ENCODE measurements at regions not wholly inside any gene's neighbourhood (a gene's known extent, or its start where the extent isn't known, plus 50 kb on each side); places are given as distances from the start of the nearest gene placed in this dataset.

DNA sequence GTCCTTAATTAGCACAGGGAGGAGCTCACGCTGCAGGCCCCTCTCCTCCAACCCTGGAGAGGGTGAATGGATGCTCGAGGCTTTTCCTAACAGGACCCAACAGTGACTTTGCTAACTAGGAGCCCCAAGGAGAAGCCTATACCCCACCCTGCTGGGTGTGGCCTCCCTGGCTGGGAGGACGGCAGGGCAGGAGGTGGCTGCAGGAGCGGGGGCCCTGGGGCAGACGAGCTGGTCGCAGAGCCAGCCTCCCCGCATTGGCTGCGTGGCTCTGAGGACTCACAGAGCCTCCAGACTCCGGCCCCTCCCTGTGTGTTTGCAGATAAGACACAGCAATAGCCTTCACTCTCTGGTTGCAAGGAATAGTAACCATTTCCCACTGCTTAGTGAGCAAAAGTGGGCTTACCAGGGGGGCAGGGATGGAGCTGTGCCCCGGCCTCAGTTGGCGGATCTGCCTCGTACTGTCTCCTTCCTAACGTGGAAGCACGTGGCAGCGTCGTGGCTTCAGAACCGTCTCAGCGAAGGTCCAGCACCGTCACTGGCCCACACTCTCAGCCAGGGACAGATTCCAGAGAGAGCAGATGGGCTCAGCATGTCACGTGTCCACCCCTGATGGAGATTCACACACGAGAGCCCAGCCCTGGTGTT, 1087.5 kb downstream of the BRD1 start:
- Histone ChIP-seq H3K27me3 (ENCODE audit: control insufficient read depth in 5 of 5, insufficient read depth in 4 of 5, low read length in 5 of 5) (peaks cover 0 to 13% (median 0%) of the 10 kb centered on the region in 5 donors), H3K36me3 (ENCODE audit: control insufficient read depth in 5 of 5, insufficient read depth in 5 of 5, low read length in 5 of 5) (no peaks in the 10 kb centered on the region)

DNA sequence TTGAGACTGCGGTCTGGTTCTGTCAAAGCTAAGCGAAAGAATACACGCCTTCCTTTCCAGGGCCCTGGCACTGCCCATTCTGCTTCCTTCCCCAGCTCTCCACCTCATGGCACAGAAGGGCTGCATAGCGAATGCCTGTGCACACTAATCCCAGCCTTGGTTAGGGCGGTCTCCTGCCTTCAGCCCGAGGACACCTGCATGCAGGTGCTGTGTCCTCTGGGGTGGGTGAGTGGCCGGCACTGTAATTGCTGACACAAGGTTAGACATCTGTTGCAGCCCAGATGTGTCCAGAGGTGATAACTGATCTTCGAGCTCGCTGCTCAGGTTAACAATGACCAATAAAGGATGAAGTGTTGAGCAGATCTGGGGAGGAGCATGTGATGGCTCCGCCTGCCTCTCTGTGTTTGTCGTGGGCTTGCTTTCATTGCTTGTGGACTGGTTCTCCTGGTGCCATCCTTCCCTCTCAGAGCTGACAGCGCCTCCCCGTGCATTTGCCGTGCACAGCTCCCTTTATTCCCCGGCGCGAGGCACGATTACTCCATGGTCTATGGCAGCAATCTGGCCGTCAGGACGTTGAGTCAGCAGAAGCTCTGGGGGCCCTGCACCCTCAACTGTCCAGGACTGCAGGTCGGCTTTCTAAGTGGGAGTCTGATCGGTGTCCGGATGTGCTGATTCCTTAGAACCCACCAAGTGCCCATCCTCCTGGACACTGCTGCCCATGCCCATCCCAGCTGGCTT, 1088.2 kb downstream of the BRD1 start:
- peaks cover 0 to 11% (median 0%) of the 10 kb centered on the region in 5 donors for H3K27me3 ChIP-seq (ENCODE audit: control insufficient read depth in 5 of 5, insufficient read depth in 4 of 5, low read length in 5 of 5)
- no peaks in the 10 kb centered on the region for H3K4me1 ChIP-seq (ENCODE audit: control insufficient read depth in 5 of 5, insufficient read depth in 5 of 5, low read length in 5 of 5)

More for the DNA sequence above, 1087.5 kb downstream of the BRD1 start:
- H3K9me3 ChIP-seq (ENCODE audit: control insufficient read depth in 5 of 5, low read length in 5 of 5), result peaks cover 0 to 4% (median 0%) of the 10 kb centered on the region in 5 donors
- H3K9ac ChIP-seq (ENCODE audit: low read length in 5 of 5), result no peak overlapping the region
- H3K27ac ChIP-seq (ENCODE audit: low read depth, low read length), result no peak overlapping the region
- no peaks in the 10 kb centered on the region for H3K4me1 ChIP-seq (ENCODE audit: control insufficient read depth in 5 of 5, insufficient read depth in 5 of 5, low read length in 5 of 5)
- no peak overlapping the region for H3K4me3 ChIP-seq (ENCODE audit: low read depth in 1 of 5, low read length in 5 of 5)

DNA sequence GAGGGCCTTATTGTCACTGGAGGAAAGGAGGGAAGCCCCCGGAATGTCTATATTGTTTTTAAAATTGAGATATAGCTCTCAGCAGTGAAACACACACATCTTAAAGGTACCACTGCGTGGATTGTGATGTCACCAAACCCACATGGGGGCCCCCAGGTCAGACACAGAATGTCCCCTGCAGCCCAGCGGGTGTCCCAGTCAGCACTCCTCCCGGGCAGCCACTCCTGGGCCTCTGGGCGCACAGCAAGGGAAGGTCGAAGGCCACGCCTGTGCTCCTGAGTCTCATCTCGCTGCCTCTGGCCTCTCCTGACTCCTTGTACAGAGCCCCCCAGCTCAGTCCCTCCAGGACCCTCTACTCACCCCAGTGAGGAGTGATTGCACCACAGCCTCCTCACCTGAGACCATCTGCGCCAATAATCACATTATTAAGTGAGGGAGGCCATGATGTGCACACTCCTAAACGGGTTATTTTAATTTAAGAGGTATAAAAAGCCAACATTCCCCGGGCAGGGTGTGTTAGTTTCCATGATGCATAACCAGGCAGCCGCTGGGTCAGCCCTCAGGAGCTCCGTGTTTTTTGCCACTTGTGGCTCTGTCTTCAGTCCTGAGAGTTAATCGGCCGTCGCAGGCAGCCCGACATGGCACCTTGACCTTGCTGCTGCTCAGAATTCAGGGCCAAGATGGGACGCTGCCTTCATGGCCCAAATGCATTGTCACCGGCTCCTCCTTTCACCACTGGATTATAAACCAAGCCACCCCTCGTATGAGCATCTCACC, 1089.3 kb downstream of the BRD1 start:
- H3K4me3 ChIP-seq (ENCODE audit: low read depth in 1 of 5, low read length in 5 of 5), result no peak overlapping the region
- no peaks in the 10 kb centered on the region for H3K4me1 ChIP-seq (ENCODE audit: control insufficient read depth in 5 of 5, insufficient read depth in 5 of 5, low read length in 5 of 5)
- no peak overlapping the region for H3K9ac ChIP-seq (ENCODE audit: low read length in 5 of 5)
- peaks cover 0 to 4% (median 0%) of the 10 kb centered on the region in 5 donors for H3K9me3 ChIP-seq (ENCODE audit: control insufficient read depth in 5 of 5, low read length in 5 of 5)
- H3K27ac ChIP-seq (ENCODE audit: low read depth, low read length), result no peak overlapping the region
- H3K36me3 ChIP-seq (ENCODE audit: control insufficient read depth in 5 of 5, insufficient read depth in 5 of 5, low read length in 5 of 5), result no peaks in the 10 kb centered on the region
- H3K27me3 ChIP-seq (ENCODE audit: control insufficient read depth in 5 of 5, insufficient read depth in 4 of 5, low read length in 5 of 5), result peaks cover 0 to 11% (median 0%) of the 10 kb centered on the region in 5 donors

More for the DNA sequence above, 1088.2 kb downstream of the BRD1 start:
- H3K27ac ChIP-seq (ENCODE audit: low read depth, low read length), result no peak overlapping the region
- H3K36me3 ChIP-seq (ENCODE audit: control insufficient read depth in 5 of 5, insufficient read depth in 5 of 5, low read length in 5 of 5), result no peaks in the 10 kb centered on the region
- H3K9me3 ChIP-seq (ENCODE audit: control insufficient read depth in 5 of 5, low read length in 5 of 5), result peaks cover 0 to 4% (median 0%) of the 10 kb centered on the region in 5 donors
- no peak overlapping the region for H3K4me3 ChIP-seq (ENCODE audit: low read depth in 1 of 5, low read length in 5 of 5)
- no peak overlapping the region for H3K9ac ChIP-seq (ENCODE audit: low read length in 5 of 5)

DNA sequence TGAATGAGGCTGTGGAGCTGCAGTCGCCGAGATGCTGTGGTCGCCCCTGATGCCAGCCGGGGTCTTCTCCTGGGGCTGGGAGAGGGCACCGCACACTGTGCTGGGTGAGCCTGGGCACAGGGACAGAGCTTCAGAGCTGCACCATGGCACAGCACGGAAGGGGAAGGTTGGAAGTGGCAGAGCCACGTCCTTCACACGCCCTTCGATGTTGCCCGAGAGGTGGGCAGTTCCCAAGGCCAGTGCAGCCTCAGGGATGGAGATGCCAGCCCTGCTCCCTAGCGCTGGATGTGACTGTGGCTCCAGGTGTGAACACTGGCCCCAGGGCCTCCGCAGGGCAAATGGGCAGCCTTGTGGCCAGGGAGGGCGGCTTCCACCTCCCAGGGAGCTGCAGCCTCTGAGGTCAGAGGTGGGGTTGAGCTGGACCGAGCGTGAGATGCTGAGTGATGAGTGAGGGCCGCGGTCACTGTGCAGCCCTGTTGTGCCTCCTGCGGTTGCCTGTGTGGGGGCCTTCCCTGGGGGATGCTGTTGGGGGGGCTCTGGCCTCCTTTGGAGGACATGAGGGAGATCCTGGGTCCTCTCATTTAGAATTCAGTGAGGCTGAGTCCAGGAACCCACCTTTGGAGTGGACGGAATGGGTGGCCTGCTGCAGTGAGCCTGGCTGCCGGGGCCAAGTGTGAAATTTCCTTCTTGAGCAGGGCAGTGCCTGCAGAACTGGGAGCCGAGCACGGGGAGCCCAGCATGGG, 1090.0 kb downstream of the BRD1 start:
- Histone ChIP-seq H3K36me3 (ENCODE audit: control insufficient read depth in 5 of 5, insufficient read depth in 5 of 5, low read length in 5 of 5) (no peaks in the 10 kb centered on the region), H3K9ac (ENCODE audit: low read length in 5 of 5) (no peak overlapping the region), H3K4me3 (ENCODE audit: low read depth in 1 of 5, low read length in 5 of 5) (no peak overlapping the region), H3K4me1 (ENCODE audit: control insufficient read depth in 5 of 5, insufficient read depth in 5 of 5, low read length in 5 of 5) (no peaks in the 10 kb centered on the region), H3K27ac (ENCODE audit: low read depth, low read length) (no peak overlapping the region), H3K27me3 (ENCODE audit: control insufficient read depth in 5 of 5, insufficient read depth in 4 of 5, low read length in 5 of 5) (peaks cover 0 to 11% (median 0%) of the 10 kb centered on the region in 5 donors), H3K9me3 (ENCODE audit: control insufficient read depth in 5 of 5, low read length in 5 of 5) (peaks cover 0 to 4% (median 0%) of the 10 kb centered on the region in 5 donors)

DNA sequence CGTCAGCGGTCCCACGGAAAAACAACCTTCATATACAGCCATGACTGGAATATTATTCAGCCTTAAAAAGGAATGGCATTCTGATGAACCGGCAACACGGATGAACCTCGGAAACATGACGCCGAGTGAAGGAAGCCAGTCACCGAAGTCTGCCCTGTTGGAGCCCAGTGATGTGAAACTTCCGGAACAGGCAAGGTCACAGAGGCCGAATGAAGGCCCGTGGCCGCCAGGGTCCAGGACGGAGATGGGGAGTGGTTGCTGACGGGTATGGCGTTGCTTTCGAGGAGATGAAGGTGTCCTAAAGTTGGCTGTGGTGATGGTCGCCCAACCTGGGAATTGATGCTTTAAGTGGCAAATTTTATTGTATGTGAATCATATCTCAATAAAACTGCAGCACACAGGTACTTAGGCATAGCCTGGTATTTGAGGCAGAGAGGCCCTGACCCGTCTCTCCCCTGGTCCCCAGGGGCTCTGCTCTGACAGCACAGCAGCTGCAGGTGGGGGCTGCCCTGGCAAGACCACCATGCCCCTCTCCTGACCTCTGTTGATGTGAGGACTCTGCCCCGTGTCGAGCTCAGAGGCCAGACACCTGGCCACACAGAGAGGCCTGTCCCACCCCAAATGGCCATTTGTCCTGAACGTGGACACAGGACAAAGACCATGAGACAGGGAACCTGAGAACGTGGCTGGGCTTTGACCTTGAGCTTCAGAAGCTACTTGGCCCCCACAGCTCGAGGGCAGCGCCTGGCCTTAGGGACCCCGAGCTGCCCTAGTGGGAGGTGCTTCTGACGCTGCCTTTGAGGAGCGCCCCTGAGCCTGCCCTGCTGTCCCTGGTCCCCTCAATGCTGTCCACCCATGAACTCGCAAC, 1090.8 kb downstream of the BRD1 start:
- no peaks in the 10 kb centered on the region for H3K4me1 ChIP-seq (ENCODE audit: control insufficient read depth in 5 of 5, insufficient read depth in 5 of 5, low read length in 5 of 5)
- H3K9me3 ChIP-seq (ENCODE audit: control insufficient read depth in 5 of 5, low read length in 5 of 5), result peaks cover 0 to 4% (median 0%) of the 10 kb centered on the region in 5 donors
- H3K9ac ChIP-seq (ENCODE audit: low read length in 5 of 5), result no peak overlapping the region
- no peak overlapping the region for H3K27ac ChIP-seq (ENCODE audit: low read depth, low read length)
- H3K36me3 ChIP-seq (ENCODE audit: control insufficient read depth in 5 of 5, insufficient read depth in 5 of 5, low read length in 5 of 5), result no peaks in the 10 kb centered on the region
- H3K27me3 ChIP-seq (ENCODE audit: control insufficient read depth in 5 of 5, insufficient read depth in 4 of 5, low read length in 5 of 5), result peaks cover 0 to 11% (median 0%) of the 10 kb centered on the region in 5 donors
- no peak overlapping the region for H3K4me3 ChIP-seq (ENCODE audit: low read depth in 1 of 5, low read length in 5 of 5)

DNA sequence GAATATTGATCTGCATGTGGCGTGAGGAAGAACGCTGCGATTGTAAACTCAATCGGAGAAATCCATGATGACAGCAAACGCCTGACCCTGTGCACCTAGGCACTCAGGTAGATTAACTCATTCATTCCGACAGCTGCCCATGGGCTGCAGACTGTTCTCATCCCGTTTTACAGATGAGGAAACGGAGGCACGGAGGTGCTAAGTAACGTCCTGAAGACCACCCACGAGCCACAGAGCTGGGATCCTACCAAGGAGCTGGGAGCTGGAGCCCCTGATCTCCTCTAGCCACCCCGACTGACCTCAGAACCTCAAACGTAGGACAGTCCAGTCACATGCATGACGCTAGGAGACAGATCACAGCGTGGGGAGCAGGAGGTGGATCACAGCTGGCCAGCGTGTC, 1092.7 kb downstream of the BRD1 start:
- H3K9ac ChIP-seq (ENCODE audit: low read length in 5 of 5), result no peak overlapping the region
- H3K27me3 ChIP-seq (ENCODE audit: control insufficient read depth in 5 of 5, insufficient read depth in 4 of 5, low read length in 5 of 5), result peaks cover 0 to 7% (median 0%) of the 10 kb centered on the region in 5 donors
- peaks cover 0 to 4% (median 0%) of the 10 kb centered on the region in 5 donors for H3K9me3 ChIP-seq (ENCODE audit: control insufficient read depth in 5 of 5, low read length in 5 of 5)
- no peak overlapping the region for H3K4me3 ChIP-seq (ENCODE audit: low read depth in 1 of 5, low read length in 5 of 5)
- H3K27ac ChIP-seq (ENCODE audit: low read depth, low read length), result no peak overlapping the region
- H3K4me1 ChIP-seq (ENCODE audit: control insufficient read depth in 5 of 5, insufficient read depth in 5 of 5, low read length in 5 of 5), result no peaks in the 10 kb centered on the region
- H3K36me3 ChIP-seq (ENCODE audit: control insufficient read depth in 5 of 5, insufficient read depth in 5 of 5, low read length in 5 of 5), result no peaks in the 10 kb centered on the region

DNA sequence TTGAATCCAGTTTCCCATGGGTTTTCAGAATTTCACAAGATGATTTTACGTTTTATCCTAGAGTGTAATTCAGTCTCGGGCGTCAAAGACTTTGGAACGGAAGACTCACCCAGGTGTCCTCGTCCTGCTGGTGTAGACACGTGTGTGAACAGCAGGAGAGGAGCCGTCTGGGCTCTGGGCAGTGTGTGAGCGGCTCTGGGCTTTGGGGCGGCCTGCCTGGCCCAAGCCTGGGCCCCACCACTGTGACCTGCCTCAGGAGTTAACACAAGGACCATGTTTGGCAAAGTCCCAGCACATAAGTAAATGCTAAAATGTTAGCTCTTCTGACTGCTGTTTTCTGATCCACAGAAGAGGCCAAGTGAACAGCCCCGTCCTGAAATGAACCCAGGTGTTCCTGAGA, 1093.3 kb downstream of the BRD1 start:
- H3K36me3 ChIP-seq (ENCODE audit: control insufficient read depth in 5 of 5, insufficient read depth in 5 of 5, low read length in 5 of 5), result no peaks in the 10 kb centered on the region
- no peaks in the 10 kb centered on the region for H3K4me1 ChIP-seq (ENCODE audit: control insufficient read depth in 5 of 5, insufficient read depth in 5 of 5, low read length in 5 of 5)
- H3K27ac ChIP-seq (ENCODE audit: low read depth, low read length), result no peak overlapping the region
- no peak overlapping the region for H3K4me3 ChIP-seq (ENCODE audit: low read depth in 1 of 5, low read length in 5 of 5)
- H3K9me3 ChIP-seq (ENCODE audit: control insufficient read depth in 5 of 5, low read length in 5 of 5), result peaks cover 0 to 3% (median 0%) of the 10 kb centered on the region in 5 donors
- H3K9ac ChIP-seq (ENCODE audit: low read length in 5 of 5), result no peak overlapping the region
- peaks cover 0 to 7% (median 0%) of the 10 kb centered on the region in 5 donors for H3K27me3 ChIP-seq (ENCODE audit: control insufficient read depth in 5 of 5, insufficient read depth in 4 of 5, low read length in 5 of 5)

DNA sequence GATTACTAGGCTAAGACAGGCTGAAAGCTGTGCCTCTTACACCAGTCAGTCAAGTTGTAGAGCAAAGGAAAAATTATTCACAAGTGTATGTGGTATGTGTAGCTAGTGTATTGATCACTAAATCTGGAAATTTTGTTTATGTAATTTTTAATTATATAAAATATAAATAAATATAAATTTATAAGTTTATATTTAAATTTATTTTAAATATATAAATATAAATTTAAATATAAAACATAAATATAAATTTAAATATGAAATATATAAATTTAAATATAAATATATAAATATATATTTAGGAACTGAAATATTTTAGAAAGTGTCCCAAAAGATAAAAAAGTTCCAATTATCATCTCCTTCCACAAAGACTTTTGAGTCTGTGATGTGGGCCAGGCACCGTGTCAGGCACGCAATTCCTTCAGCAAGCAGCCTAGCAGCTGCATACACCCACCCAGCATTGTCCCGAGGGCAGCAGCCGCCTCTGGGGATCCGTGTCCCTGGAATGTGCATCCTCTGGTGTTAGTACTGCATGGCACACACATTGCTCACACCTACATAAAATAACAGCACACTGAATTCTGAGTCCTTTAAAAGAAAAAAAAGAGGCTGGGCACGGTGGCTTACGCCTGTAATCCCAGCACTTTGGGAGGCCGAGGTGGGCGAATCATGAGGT, 1098.0 kb downstream of the BRD1 start:
- Histone ChIP-seq H3K27ac (ENCODE audit: low read depth, low read length) (no peak overlapping the region), H3K4me1 (ENCODE audit: control insufficient read depth in 5 of 5, insufficient read depth in 5 of 5, low read length in 5 of 5) (no peaks in the 10 kb centered on the region), H3K36me3 (ENCODE audit: control insufficient read depth in 5 of 5, insufficient read depth in 5 of 5, low read length in 5 of 5) (no peaks in the 10 kb centered on the region), H3K27me3 (ENCODE audit: control insufficient read depth in 5 of 5, insufficient read depth in 4 of 5, low read length in 5 of 5) (peaks cover 0 to under 1% (median 0%) of the 10 kb centered on the region in 5 donors), H3K9me3 (ENCODE audit: control insufficient read depth in 5 of 5, low read length in 5 of 5) (peaks cover 7 to 30% (median 18%) of the 10 kb centered on the region in 5 donors), H3K4me3 (ENCODE audit: low read depth in 1 of 5, low read length in 5 of 5) (no peak overlapping the region), H3K9ac (ENCODE audit: low read length in 5 of 5) (no peak overlapping the region)
